ENCODE measurements at regions not wholly inside any gene's neighbourhood (a gene's known extent, or its start where the extent isn't known, plus 50 kb on each side); places are given as distances from the start of the nearest gene placed in this dataset.

DNA sequence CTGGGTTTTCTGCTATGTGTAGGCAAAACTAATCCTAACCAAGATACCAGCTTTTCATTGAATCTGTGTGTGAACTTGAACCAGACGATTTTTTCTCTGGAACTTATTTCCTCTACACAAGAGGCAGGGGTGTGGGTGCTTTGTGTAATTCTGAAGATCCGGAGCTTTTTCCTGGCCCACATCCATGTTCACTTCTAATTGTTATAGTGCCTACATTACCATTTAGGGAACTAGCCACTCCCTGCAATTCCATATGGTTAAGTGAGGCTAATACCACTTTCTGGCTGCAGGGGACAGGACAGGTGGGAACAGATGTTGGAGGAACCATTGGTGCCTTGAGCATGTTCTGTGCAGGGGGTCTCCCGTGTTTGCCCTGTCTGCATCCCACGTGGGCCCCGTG lies 83.4 kb upstream of the FMN2 start:
- intact Hi-C loops (cut with DNase I; ENCODE audit: low total_unique reads), result no loop called here
- no peak for DNase-seq

GRCh38 chr1:240014051-240014450 lies 77.6 kb upstream of the FMN2 start:
- Histone ChIP-seq H3K9me3 (no peaks in the 10 kb centered on the region), H3K4me3 (no peak overlapping the region), H3K27ac (no peak overlapping the region), H3K27me3 (no peaks in the 10 kb centered on the region), H3K4me1 (no peaks in the 10 kb centered on the region), H3K36me3 (no peaks in the 10 kb centered on the region)
- intact Hi-C loops (cut with DNase I; ENCODE audit: low total_unique reads) (no loop called here), in situ Hi-C loops (cut with MboI; ENCODE audit: low sequenced_read_pairs in 4 of 4) (no loop called here)
- no peak for ATAC-seq
- no peak for DNase-seq
- TF ChIP-seq POLR2A (IDR thresholded peaks at IDR 0.05), result no peak
- TF ChIP-seq, protein P1, sequence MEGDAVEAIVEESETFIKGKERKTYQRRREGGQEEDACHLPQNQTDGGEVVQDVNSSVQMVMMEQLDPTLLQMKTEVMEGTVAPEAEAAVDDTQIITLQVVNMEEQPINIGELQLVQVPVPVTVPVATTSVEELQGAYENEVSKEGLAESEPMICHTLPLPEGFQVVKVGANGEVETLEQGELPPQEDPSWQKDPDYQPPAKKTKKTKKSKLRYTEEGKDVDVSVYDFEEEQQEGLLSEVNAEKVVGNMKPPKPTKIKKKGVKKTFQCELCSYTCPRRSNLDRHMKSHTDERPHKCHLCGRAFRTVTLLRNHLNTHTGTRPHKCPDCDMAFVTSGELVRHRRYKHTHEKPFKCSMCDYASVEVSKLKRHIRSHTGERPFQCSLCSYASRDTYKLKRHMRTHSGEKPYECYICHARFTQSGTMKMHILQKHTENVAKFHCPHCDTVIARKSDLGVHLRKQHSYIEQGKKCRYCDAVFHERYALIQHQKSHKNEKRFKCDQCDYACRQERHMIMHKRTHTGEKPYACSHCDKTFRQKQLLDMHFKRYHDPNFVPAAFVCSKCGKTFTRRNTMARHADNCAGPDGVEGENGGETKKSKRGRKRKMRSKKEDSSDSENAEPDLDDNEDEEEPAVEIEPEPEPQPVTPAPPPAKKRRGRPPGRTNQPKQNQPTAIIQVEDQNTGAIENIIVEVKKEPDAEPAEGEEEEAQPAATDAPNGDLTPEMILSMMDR (IDR thresholded peaks at IDR 0.05 in 4 of 5, conservative IDR thresholded peaks at IDR 0.05 in 1 of 5), result no peak

More for the DNA sequence above, 83.4 kb upstream of the FMN2 start:
- Histone ChIP-seq H3K4me3 (no peak overlapping the region), H3K4me1 (no peaks in the 10 kb centered on the region), H3K27ac (no peak overlapping the region), H3K36me3 (no peaks in the 10 kb centered on the region), H3K27me3 (no peaks in the 10 kb centered on the region), H3K9me3 (no peaks in the 10 kb centered on the region)
- in situ Hi-C loops (cut with MboI; ENCODE audit: low sequenced_read_pairs in 4 of 4), result no loop called here
- TF ChIP-seq, protein P1 (IDR thresholded peaks at IDR 0.05 in 4 of 5, conservative IDR thresholded peaks at IDR 0.05 in 1 of 5), result no peak
- ATAC-seq, result no peak

- H3K9me3 ChIP-seq, result no peaks in the 10 kb centered on the region
- ATAC-seq (no peak), DNase-seq (no peak)
- TF ChIP-seq, protein P1 (IDR thresholded peaks at IDR 0.05 in 4 of 5, conservative IDR thresholded peaks at IDR 0.05 in 1 of 5), result no peak
- TF ChIP-seq POLR2A (IDR thresholded peaks at IDR 0.05), result no peak
- intact Hi-C loops (cut with DNase I; ENCODE audit: low total_unique reads) (no loop called here), in situ Hi-C loops (cut with MboI; ENCODE audit: low sequenced_read_pairs in 4 of 4) (no loop called here)
- H3K27ac ChIP-seq, result no peak overlapping the region
- H3K36me3 ChIP-seq, result no peaks in the 10 kb centered on the region
- no peak overlapping the region for H3K4me3 ChIP-seq
- H3K27me3 ChIP-seq, result no peaks in the 10 kb centered on the region
- no peaks in the 10 kb centered on the region for H3K4me1 ChIP-seq
These were observed 73.1 kb upstream of the FMN2 start for GRCh38 chr1:240018617-240019016.

DNA sequence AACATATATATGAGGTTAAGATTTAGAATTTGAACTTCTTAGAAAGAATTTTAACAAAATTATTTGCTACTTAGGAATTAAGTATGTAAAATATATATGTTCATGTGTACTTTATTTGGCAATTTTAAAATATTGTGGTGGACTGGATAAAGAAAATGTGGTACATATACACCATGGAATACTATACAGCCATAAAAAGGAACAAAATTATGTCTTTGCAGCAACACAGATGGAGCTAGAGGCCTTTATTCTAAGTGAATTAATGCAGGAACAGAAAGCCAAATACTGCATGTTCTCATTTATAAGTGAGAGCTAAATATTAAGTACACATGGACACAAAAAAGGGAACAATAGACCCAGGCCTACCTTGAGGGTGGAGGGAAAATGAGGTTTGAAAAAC lies 72.2 kb upstream of the FMN2 start:
- Histone ChIP-seq H3K36me3 (no peaks in the 10 kb centered on the region), H3K4me1 (no peaks in the 10 kb centered on the region), H3K27me3 (no peaks in the 10 kb centered on the region), H3K4me3 (no peak overlapping the region), H3K27ac (no peak overlapping the region), H3K9me3 (no peaks in the 10 kb centered on the region)
- intact Hi-C loops (cut with DNase I; ENCODE audit: low total_unique reads) (no loop called here), in situ Hi-C loops (cut with MboI; ENCODE audit: low sequenced_read_pairs in 4 of 4) (no loop called here)
- no peak for TF ChIP-seq POLR2A (IDR thresholded peaks at IDR 0.05)
- TF ChIP-seq, protein P1 (IDR thresholded peaks at IDR 0.05 in 4 of 5, conservative IDR thresholded peaks at IDR 0.05 in 1 of 5), result no peak
- DNase-seq, result no peak
- ATAC-seq, result no peak

DNA sequence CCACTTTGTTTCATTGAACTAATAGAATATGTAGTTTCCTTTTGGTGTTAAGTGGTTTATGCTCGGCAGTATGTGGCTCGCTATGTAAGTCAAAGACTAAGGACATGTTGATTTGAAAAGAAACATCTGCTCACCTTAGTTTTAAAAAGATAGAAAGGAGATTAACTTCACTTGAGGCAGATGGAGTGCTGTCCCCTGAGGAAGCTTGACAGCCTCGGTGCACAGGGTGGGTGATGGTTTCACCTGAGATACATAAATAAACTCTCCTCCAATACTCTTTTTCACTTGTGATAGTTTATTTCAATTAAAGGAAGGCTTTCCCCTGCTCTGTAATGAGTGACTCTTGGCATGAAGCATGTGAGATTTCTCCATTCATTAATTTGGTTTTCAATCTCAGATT lies 70.8 kb upstream of the FMN2 start:
- Histone ChIP-seq H3K4me3 (no peak overlapping the region), H3K27ac (no peak overlapping the region), H3K36me3 (no peaks in the 10 kb centered on the region), H3K27me3 (no peaks in the 10 kb centered on the region), H3K9me3 (no peaks in the 10 kb centered on the region), H3K4me1 (no peaks in the 10 kb centered on the region)
- TF ChIP-seq POLR2A (IDR thresholded peaks at IDR 0.05), result no peak
- TF ChIP-seq, protein P1 (IDR thresholded peaks at IDR 0.05 in 4 of 5, conservative IDR thresholded peaks at IDR 0.05 in 1 of 5), result no peak
- in situ Hi-C loops (cut with MboI; ENCODE audit: low sequenced_read_pairs in 4 of 4), result no loop called here
- intact Hi-C loops (cut with DNase I; ENCODE audit: low total_unique reads), result no loop called here
- ATAC-seq (no peak), DNase-seq (no peak)

Measured in gastrocnemius medialis (tissue), 4 donors.